ENCODE measurements at regions not wholly inside any gene's neighbourhood (a gene's known extent, or its start where the extent isn't known, plus 50 kb on each side); places are given as distances from the start of the nearest gene placed in this dataset.

GRCh38 chrX:34879346-34879745 is 63.2 kb upstream of the FAM47B start:
- in situ Hi-C loops (cut with MboI; ENCODE audit: low pct_unique_long_range_greater_than_20kb, low sequenced_read_pairs, unreplicated experiment), result no loop called here
- no peak for DNase-seq (ENCODE audit: low spot score)
- TF ChIP-seq, protein P1, sequence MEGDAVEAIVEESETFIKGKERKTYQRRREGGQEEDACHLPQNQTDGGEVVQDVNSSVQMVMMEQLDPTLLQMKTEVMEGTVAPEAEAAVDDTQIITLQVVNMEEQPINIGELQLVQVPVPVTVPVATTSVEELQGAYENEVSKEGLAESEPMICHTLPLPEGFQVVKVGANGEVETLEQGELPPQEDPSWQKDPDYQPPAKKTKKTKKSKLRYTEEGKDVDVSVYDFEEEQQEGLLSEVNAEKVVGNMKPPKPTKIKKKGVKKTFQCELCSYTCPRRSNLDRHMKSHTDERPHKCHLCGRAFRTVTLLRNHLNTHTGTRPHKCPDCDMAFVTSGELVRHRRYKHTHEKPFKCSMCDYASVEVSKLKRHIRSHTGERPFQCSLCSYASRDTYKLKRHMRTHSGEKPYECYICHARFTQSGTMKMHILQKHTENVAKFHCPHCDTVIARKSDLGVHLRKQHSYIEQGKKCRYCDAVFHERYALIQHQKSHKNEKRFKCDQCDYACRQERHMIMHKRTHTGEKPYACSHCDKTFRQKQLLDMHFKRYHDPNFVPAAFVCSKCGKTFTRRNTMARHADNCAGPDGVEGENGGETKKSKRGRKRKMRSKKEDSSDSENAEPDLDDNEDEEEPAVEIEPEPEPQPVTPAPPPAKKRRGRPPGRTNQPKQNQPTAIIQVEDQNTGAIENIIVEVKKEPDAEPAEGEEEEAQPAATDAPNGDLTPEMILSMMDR (IDR thresholded peaks at IDR 0.05; ENCODE audit: extremely low read depth, insufficient read depth, missing control alignments), result no peak

DNA sequence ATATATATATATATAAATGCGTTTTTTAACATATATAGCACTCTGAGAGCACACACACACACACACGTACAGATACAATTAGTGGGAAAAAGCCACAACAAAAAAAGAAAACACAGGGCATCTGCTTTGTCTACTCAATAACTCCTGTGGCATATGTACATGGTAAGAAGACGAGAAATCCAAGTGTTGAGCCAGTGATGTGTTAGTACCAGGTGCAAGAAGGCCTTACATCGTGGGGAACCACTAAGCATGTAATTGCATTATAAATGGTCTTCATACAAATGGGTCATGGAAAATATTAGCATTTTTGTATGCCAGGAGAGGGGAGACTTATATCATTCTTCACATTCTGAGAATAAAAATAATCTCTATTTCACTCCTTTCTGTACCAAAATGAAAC is 62.7 kb upstream of the FAM47B start:
- DNase-seq (ENCODE audit: low spot score), result no peak
- in situ Hi-C loops (cut with MboI; ENCODE audit: low pct_unique_long_range_greater_than_20kb, low sequenced_read_pairs, unreplicated experiment), result no loop called here
- TF ChIP-seq, protein P1 (IDR thresholded peaks at IDR 0.05; ENCODE audit: extremely low read depth, insufficient read depth, missing control alignments), result no peak

DNA sequence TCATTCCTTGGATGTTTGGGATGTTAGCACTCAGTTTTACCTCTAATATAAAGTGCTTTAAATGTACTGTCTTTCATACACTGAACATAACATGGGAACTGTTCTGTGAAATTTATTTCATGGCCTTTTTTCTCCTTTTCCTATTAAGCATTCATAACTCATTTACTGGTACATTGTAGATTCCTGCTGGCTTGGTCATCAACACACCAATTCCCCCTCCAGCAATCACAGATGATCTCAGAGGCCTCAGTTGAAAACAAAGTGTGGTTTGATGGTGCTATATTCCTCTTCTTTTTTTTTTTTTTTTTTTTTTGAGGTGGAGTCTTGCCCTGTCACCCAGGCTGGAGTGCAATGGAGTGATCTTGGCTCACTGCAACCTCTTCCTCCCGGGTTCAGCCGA is 61.9 kb upstream of the FAM47B start:
- TF ChIP-seq, protein P1 (IDR thresholded peaks at IDR 0.05; ENCODE audit: extremely low read depth, insufficient read depth, missing control alignments), result no peak
- in situ Hi-C loops (cut with MboI; ENCODE audit: low pct_unique_long_range_greater_than_20kb, low sequenced_read_pairs, unreplicated experiment), result no loop called here
- DNase-seq (ENCODE audit: low spot score), result no peak

GRCh38 chrX:34881671-34882070 is 60.9 kb upstream of the FAM47B start:
- DNase-seq (ENCODE audit: low spot score), result no peak
- TF ChIP-seq, protein P1 (IDR thresholded peaks at IDR 0.05; ENCODE audit: extremely low read depth, insufficient read depth, missing control alignments), result no peak
- in situ Hi-C loops (cut with MboI; ENCODE audit: low pct_unique_long_range_greater_than_20kb, low sequenced_read_pairs, unreplicated experiment), result no loop called here

GRCh38 chrX:34884817-34885216 is 57.8 kb upstream of the FAM47B start:
- no peak for DNase-seq (ENCODE audit: low spot score)
- in situ Hi-C loops (cut with MboI; ENCODE audit: low pct_unique_long_range_greater_than_20kb, low sequenced_read_pairs, unreplicated experiment), result no loop called here
- TF ChIP-seq, protein P1 (IDR thresholded peaks at IDR 0.05; ENCODE audit: extremely low read depth, insufficient read depth, missing control alignments), result no peak

- TF ChIP-seq, protein P1 (IDR thresholded peaks at IDR 0.05; ENCODE audit: extremely low read depth, insufficient read depth, missing control alignments), result no peak
- no peak for DNase-seq (ENCODE audit: low spot score)
- in situ Hi-C loops (cut with MboI; ENCODE audit: low pct_unique_long_range_greater_than_20kb, low sequenced_read_pairs, unreplicated experiment), result no loop called here
Measured at GRCh38 chrX:34886011-34886410, 56.6 kb upstream of the FAM47B start.

DNA sequence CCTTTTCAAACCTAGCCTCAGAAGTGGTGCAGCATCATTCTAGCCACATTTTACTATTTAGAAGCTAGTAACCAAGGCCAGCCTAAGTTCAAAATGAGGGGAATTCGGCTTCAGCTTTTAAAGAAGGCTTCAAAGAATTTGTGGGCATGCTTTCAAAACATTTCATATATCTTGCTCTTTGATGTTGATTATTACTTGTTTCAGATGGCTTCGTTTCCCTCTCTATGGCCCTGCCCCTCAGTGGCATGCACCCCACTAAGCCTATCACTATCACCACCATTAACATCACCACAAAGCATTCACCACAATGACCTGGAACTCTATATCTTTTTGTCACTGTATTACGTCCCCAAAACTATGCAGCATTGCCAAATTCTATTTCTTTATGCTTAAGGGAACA is 51.2 kb upstream of the FAM47B start:
- DNase-seq (ENCODE audit: low spot score), result no peak
- TF ChIP-seq, protein P1 (IDR thresholded peaks at IDR 0.05; ENCODE audit: extremely low read depth, insufficient read depth, missing control alignments), result no peak
- in situ Hi-C loops (cut with MboI; ENCODE audit: low pct_unique_long_range_greater_than_20kb, low sequenced_read_pairs, unreplicated experiment), result no loop called here
